Lower leg skin (tissue), 3 donors: ENCODE measurements at regions not wholly inside any gene's neighbourhood (a gene's known extent, or its start where the extent isn't known, plus 50 kb on each side); places are given as distances from the start of the nearest gene placed in this dataset.

ENCODE experiments used
- POLR2A ChIP-seq, 2 donors: fragments of 450-650 bp; IDR thresholded peaks; one replicate each; pipeline ENCODE4 v1.6.1; 2016 to 2017; ENCODE audit warnings: antibody characterized with exemption in 2 of 2, mild to moderate bottlenecking in 1 of 2, moderate library complexity in 1 of 2
- TF ChIP-seq, protein P1 (sequence below), 3 donors: fragments of 450-650 bp; IDR thresholded peaks; one replicate each; pipeline ENCODE4 v1.5.1; 2016; ENCODE audit warnings: antibody characterized with exemption in 3 of 3, mild to moderate bottlenecking in 3 of 3, moderate library complexity in 2 of 3

DNA sequence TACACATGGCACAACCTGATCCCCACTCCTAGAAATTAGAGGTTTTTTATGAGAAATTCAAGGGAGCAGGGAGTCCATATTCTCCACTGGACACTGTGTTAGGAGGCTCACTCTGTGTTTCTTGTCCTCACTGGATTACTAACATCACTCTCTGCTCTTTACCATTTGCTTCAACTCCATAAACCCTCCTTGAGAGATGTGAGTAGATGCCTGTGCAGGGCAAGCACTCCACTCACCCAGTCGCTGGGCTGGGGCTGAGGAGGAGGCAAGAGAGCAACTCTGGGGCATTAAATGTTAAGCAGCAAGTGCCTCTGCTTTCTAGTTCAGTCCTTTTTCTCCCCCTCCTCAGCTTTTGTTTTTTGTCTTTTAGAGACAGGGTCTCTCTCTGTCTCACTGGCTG, 115.1 kb downstream of the LARP7 start:
- TF ChIP-seq, protein P1, sequence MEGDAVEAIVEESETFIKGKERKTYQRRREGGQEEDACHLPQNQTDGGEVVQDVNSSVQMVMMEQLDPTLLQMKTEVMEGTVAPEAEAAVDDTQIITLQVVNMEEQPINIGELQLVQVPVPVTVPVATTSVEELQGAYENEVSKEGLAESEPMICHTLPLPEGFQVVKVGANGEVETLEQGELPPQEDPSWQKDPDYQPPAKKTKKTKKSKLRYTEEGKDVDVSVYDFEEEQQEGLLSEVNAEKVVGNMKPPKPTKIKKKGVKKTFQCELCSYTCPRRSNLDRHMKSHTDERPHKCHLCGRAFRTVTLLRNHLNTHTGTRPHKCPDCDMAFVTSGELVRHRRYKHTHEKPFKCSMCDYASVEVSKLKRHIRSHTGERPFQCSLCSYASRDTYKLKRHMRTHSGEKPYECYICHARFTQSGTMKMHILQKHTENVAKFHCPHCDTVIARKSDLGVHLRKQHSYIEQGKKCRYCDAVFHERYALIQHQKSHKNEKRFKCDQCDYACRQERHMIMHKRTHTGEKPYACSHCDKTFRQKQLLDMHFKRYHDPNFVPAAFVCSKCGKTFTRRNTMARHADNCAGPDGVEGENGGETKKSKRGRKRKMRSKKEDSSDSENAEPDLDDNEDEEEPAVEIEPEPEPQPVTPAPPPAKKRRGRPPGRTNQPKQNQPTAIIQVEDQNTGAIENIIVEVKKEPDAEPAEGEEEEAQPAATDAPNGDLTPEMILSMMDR (IDR thresholded peaks at IDR 0.05) = no peak
- no peak for TF ChIP-seq POLR2A (IDR thresholded peaks at IDR 0.05)
